Keratinocyte (primary cell): ENCODE measurements at regions not wholly inside any gene's neighbourhood (a gene's known extent, or its start where the extent isn't known, plus 50 kb on each side); places are given as distances from the start of the nearest gene placed in this dataset.

ENCODE experiments used
- DNase-seq: peaks from one replicate; pipeline ENCODE4 v3.0.0-alpha.2; 2011; ENCODE audit warnings: low read depth, missing footprints, low spot score
- FAIRE-seq: peaks from 2 replicates; lab custom pipeline; 2011; peaks lifted over from hg19 to GRCh38; lab: Jason Lieb, UNC
- H2AFZ ChIP-seq: 2 replicates; pipeline ENCODE4 v1.6.0; 2012; ENCODE audit warnings: low read length, control low read depth, inconsistent platforms; ENCODE audit not compliant: control insufficient read depth
- H3K27ac ChIP-seq: 2 replicates; pipeline ENCODE4 v1.5.1; 2011; ENCODE audit warnings: low read length; ENCODE audit not compliant: control insufficient read depth, insufficient read depth
- H3K27me3 ChIP-seq: 3 replicates; pipeline ENCODE4 v1.6.0; 2011; ENCODE audit warnings: low read length; ENCODE audit not compliant: control insufficient read depth, insufficient read depth; ENCODE audit errors: extremely low read depth
- H3K36me3 ChIP-seq, 2 experiments: 2 replicates in 1 of 2; 3 replicates in 1 of 2; pipeline ENCODE4 v1.5.1; 2011; ENCODE audit warnings: low read length in 2 of 2, mild to moderate bottlenecking in 1 of 2; ENCODE audit not compliant: control insufficient read depth in 2 of 2, insufficient read depth in 2 of 2; ENCODE audit errors: extremely low read depth in 1 of 2
- H3K4me1 ChIP-seq: 3 replicates; pipeline ENCODE4 v1.5.1; 2011; ENCODE audit warnings: low read length; ENCODE audit not compliant: control insufficient read depth, insufficient read depth; ENCODE audit errors: extremely low read depth
- H3K4me2 ChIP-seq: 3 replicates; pipeline ENCODE4 v1.6.0; 2011; ENCODE audit warnings: low read depth, low read length; ENCODE audit not compliant: control insufficient read depth, insufficient read depth; ENCODE audit errors: extremely low read depth
- H3K4me3 ChIP-seq, 3 experiments: fragments of 200-600 bp in 1 of 3; sonication (generic) in 1 of 3; 2 replicates in 2 of 3; 3 replicates in 1 of 3; pipeline ENCODE4 v1.5.1; 2011 to 2016; ENCODE audit warnings: low read length in 3 of 3, mild to moderate bottlenecking in 3 of 3, control low read depth in 2 of 3, inconsistent platforms in 1 of 3, low read depth in 1 of 3, mixed read lengths in 1 of 3, mixed run types in 1 of 3, moderate library complexity in 1 of 3; ENCODE audit not compliant: control insufficient read depth in 2 of 3, insufficient read depth in 2 of 3; ENCODE audit errors: extremely low read depth in 1 of 3
- H3K79me2 ChIP-seq: 2 replicates; pipeline ENCODE4 v1.6.0; 2012; ENCODE audit warnings: low read length; ENCODE audit not compliant: control insufficient read depth, insufficient read depth
- H3K9ac ChIP-seq: 3 replicates; pipeline ENCODE4 v1.6.0; 2011; ENCODE audit warnings: low read length; ENCODE audit not compliant: control insufficient read depth, insufficient read depth; ENCODE audit errors: extremely low read depth
- H3K9me1 ChIP-seq: 3 replicates; pipeline ENCODE4 v1.6.0; 2011; ENCODE audit warnings: low read length; ENCODE audit not compliant: control insufficient read depth, insufficient read depth; ENCODE audit errors: extremely low read depth
- H3K9me3 ChIP-seq: 2 replicates; pipeline ENCODE4 v1.5.1; 2012; ENCODE audit warnings: low read depth, low read length; ENCODE audit not compliant: control insufficient read depth
- H4K20me1 ChIP-seq: 3 replicates; pipeline ENCODE4 v1.6.0; 2011; ENCODE audit warnings: low read length; ENCODE audit not compliant: control insufficient read depth, insufficient read depth; ENCODE audit errors: extremely low read depth
- EZH2 ChIP-seq: IDR thresholded peaks from one replicate; pipeline ENCODE4 v1.6.1; 2012; ENCODE audit warnings: inconsistent platforms, mild to moderate bottlenecking, low read length, moderate library complexity
- dilution Hi-C: fragments of 300-500 bp; cut with MboI; formaldehyde crosslinking; loops from one replicate; pipeline ENCODE4 v1.7.0; 2020; ENCODE audit warnings: low sequenced_read_pairs; ENCODE audit not compliant: extremely low pct_ligation_motif_present
- TF ChIP-seq, protein P1 (sequence below), 3 experiments: IDR thresholded peaks in 1 of 3; conservative IDR thresholded peaks in 1 of 3; optimal IDR thresholded peaks in 1 of 3; 2 replicates in 2 of 3; 3 replicates in 1 of 3; pipeline versions ENCODE3 to v1.5.1; 2011; ENCODE audit warnings: low read length in 3 of 3, mild to moderate bottlenecking in 3 of 3, moderate library complexity in 2 of 3, control low read depth in 1 of 3, inconsistent platforms in 1 of 3; ENCODE audit not compliant: insufficient read depth in 2 of 3; ENCODE audit errors: extremely low read depth in 1 of 3

DNA sequence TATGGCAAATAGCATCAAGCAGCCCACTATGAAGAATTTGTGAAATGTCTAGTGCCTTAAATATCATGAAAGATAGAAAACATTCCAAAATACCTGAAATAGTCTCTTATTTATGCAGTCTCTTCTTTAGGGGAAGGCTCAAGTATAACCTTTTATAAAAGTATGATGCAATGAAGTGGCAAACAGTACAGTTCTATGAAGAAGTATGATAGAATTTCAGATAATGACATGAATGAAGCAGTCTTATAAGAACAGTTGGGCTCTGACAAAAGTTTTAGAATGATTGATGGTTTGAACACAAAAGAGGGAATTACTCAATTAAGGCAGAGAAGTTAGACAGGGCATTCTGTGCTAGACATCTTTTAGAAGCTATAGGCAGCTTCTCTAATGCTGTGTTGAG lies 1791.8 kb upstream of the PIK3C3 start:
- Histone ChIP-seq H3K79me2 (no peaks in the 10 kb centered on the region), H3K4me3 (no peak overlapping the region), H3K4me1 (no peaks in the 10 kb centered on the region), H3K36me3 (no peaks in the 10 kb centered on the region), H3K27ac (no peak overlapping the region), H3K9me3 (no peaks in the 10 kb centered on the region), H4K20me1 (no peaks in the 10 kb centered on the region), H3K27me3 (no peaks in the 10 kb centered on the region), H3K9ac (no peak overlapping the region), H3K9me1 (no peaks in the 10 kb centered on the region), H3K4me2 (no peak overlapping the region), H2AFZ (no peak overlapping the region)
- no peak for TF ChIP-seq EZH2
- TF ChIP-seq, protein P1, sequence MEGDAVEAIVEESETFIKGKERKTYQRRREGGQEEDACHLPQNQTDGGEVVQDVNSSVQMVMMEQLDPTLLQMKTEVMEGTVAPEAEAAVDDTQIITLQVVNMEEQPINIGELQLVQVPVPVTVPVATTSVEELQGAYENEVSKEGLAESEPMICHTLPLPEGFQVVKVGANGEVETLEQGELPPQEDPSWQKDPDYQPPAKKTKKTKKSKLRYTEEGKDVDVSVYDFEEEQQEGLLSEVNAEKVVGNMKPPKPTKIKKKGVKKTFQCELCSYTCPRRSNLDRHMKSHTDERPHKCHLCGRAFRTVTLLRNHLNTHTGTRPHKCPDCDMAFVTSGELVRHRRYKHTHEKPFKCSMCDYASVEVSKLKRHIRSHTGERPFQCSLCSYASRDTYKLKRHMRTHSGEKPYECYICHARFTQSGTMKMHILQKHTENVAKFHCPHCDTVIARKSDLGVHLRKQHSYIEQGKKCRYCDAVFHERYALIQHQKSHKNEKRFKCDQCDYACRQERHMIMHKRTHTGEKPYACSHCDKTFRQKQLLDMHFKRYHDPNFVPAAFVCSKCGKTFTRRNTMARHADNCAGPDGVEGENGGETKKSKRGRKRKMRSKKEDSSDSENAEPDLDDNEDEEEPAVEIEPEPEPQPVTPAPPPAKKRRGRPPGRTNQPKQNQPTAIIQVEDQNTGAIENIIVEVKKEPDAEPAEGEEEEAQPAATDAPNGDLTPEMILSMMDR (optimal IDR thresholded peaks at IDR 0.05 in 1 of 3, IDR thresholded peaks at IDR 0.05 in 1 of 3, conservative IDR thresholded peaks at IDR 0.05 in 1 of 3; ENCODE audit: extremely low read depth in 1 of 3, insufficient read depth in 2 of 3, low read length in 3 of 3), result no peak
- DNase-seq (no peak), FAIRE-seq (no peak)
- dilution Hi-C loops, result no loop called here

DNA sequence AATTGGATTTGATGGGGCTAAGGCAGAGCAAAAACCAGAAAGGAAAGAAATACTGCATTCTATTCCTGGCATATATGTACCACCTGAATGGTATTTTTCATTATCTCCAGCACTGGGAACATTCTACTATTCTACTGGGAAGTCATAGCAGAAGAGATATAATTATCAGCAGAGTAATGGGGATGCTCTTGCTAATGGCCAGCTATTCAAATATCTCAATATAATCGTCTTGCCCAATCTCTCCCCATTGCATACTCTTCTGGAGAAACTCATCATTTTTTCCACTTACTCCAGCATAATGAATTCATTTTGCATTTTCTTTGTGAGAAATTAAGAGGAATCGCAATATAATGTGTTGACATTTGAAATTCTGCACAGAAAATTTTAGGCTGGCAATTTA lies 1794.7 kb upstream of the PIK3C3 start:
- Histone ChIP-seq H3K27me3 (no peaks in the 10 kb centered on the region), H3K9ac (no peak overlapping the region), H3K9me3 (no peaks in the 10 kb centered on the region), H3K9me1 (no peaks in the 10 kb centered on the region), H3K4me3 (no peak overlapping the region), H3K4me2 (no peak overlapping the region), H3K4me1 (no peaks in the 10 kb centered on the region), H3K27ac (no peak overlapping the region), H2AFZ (no peak overlapping the region), H3K79me2 (no peaks in the 10 kb centered on the region), H4K20me1 (no peaks in the 10 kb centered on the region), H3K36me3 (no peaks in the 10 kb centered on the region)
- dilution Hi-C loops, result no loop called here
- no peak for FAIRE-seq
- DNase-seq, result no peak
- TF ChIP-seq, protein P1 (optimal IDR thresholded peaks at IDR 0.05 in 1 of 3, IDR thresholded peaks at IDR 0.05 in 1 of 3, conservative IDR thresholded peaks at IDR 0.05 in 1 of 3; ENCODE audit: extremely low read depth in 1 of 3, insufficient read depth in 2 of 3, low read length in 3 of 3), result no peak
- TF ChIP-seq EZH2, result no peak
